GM12874 (cell line): ENCODE measurements at regions not wholly inside any gene's neighbourhood (a gene's known extent, or its start where the extent isn't known, plus 50 kb on each side); places are given as distances from the start of the nearest gene placed in this dataset.

ENCODE experiments used
- CTCF ChIP-seq: IDR thresholded peaks from 2 replicates; pipeline ENCODE4 v1.5.1; 2011; ENCODE audit warnings: low read depth, mild to moderate bottlenecking, control low read depth, low read length, moderate library complexity; ENCODE audit not compliant: insufficient read depth

- no peak for TF ChIP-seq CTCF
Observed at GRCh38 chr4:66062921-66063320, 392.6 kb upstream of the EPHA5 start.

DNA sequence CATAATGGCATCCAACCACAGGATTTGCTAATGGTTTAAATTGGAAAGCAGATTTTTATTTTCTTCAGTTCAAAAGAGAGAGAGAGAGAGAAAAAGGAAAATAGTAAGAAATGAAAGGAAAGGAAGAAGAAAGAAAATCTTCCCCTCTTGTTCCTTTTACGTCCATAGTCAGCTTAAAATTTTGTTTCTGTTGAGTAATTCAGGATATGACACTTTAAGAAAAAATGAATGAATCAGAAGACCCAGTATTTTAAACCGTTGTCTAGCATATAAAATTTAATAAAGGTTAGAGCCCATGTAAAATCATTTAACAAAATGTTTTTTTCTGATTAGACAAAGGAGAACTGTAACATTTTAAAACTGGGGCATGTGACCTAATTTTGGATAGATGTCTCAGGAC lies 391.8 kb upstream of the EPHA5 start:
- TF ChIP-seq CTCF = no peak

DNA sequence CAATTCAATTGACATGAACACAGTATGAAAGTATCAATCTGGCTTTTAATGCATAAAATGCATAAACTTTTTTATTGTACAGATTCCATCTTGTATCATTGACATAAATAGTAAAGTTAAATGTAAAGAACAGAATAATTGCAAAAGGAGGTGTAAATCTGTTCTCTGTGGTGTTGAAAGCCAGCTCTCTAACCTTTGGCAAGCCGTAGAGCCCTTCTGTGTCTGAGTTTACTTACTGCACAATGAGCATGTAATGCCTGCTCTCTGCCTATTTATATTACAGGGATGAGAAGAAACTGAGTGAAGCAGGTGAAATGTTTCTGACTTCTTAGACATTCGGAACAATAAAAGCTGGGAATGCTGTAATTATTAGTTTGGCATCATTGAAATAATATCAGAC lies 389.3 kb upstream of the EPHA5 start:
- TF ChIP-seq CTCF = no peak

DNA sequence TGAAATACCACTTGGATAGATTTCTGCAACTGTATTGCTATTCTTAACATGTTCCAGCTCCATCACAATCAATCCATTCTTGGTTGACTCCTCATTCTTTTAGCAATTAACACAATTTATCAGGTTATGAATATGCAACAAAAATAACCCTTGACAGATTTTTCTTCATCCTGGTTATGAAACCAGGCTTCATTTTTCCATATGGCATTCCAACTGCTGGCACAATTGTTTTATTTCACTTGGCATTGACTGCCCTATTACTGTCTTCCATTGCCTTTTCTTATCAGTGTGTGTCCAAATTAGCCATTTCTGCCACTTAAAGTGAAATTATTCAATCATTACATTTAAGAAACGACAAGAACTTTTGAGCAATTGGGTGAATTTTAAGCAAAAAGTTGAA lies 388.8 kb upstream of the EPHA5 start:
- no peak for TF ChIP-seq CTCF

- TF ChIP-seq CTCF = no peak
Observed at GRCh38 chr4:66055999-66056398, 385.7 kb upstream of the EPHA5 start.

DNA sequence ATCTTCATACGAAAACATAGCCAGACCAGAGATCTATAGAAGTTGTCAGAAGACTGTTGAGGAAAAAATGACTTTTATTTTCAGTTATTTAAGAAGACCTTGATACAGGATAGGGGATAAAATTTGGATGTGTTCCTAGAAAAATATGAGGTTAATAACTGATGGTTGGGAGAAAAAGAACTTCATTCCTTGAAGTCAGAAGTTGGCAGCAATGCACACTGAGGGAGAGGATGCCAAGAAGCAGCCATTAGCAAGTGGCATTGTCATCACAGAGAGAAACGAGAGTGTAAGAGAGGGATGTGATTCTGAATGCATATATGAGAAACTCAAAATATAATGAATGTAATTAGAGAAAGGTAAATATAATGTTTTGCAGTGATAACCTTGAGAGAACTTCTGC lies 382.1 kb upstream of the EPHA5 start:
- no peak for TF ChIP-seq CTCF

GRCh38 chr4:66048861-66049260 lies 378.6 kb upstream of the EPHA5 start:
- no peak for TF ChIP-seq CTCF

DNA sequence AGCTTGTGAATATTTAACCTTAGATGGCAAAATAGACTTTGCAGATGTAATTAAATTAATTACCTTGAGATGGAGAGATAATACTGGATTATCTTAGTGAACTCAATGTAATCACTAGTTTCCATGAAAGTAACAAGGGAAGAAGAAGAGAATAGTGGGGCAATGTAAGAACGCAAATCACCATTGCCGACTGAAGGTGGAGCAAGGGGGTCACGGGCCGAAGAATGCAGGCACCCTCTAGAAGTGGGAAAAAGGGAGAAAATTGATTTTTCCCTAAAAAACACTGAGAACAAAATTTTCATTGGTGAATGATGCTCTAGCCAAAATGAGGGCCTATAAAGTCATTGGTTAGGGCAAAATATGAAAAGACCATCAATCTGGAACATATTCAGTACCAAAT lies 375.6 kb upstream of the EPHA5 start:
- no peak for TF ChIP-seq CTCF
